UCSD-AML1 (cell line): ENCODE measurements at regions not wholly inside any gene's neighbourhood (a gene's known extent, or its start where the extent isn't known, plus 50 kb on each side); places are given as distances from the start of the nearest gene placed in this dataset.

Source experiments
- DNase-seq: peaks from one replicate; lab custom pipeline; 2025; ENCODE audit not compliant: unreplicated experiment; lab: John Stamatoyannopoulos, UW

GRCh38 chr6:21508753-21509152, 84.8 kb upstream of the SOX4 start:
- no peak for DNase-seq

- DNase-seq, result no peak
Measured at GRCh38 chr6:21511891-21512550, 81.5 kb upstream of the SOX4 start.

- DNase-seq, result no peak
Measured at GRCh38 chr6:21514288-21514687, 79.3 kb upstream of the SOX4 start.

- no peak for DNase-seq
Measured at GRCh38 chr6:21518317-21518716, 75.2 kb upstream of the SOX4 start.

GRCh38 chr6:21519642-21520041, 73.9 kb upstream of the SOX4 start:
- DNase-seq, result no peak

- DNase-seq, result no peak
Measured at GRCh38 chr6:21521276-21521675, 72.3 kb upstream of the SOX4 start.

- no peak for DNase-seq
Measured at GRCh38 chr6:21522143-21522747, 71.3 kb upstream of the SOX4 start.

GRCh38 chr6:21522797-21523456, 70.6 kb upstream of the SOX4 start:
- no peak for DNase-seq

- no peak for DNase-seq
Measured at GRCh38 chr6:21523652-21524051, 69.9 kb upstream of the SOX4 start.

GRCh38 chr6:21524201-21524600, 69.3 kb upstream of the SOX4 start:
- no peak for DNase-seq

GRCh38 chr6:21526974-21527373, 66.6 kb upstream of the SOX4 start:
- DNase-seq, result no peak

GRCh38 chr6:21527731-21528130, 65.8 kb upstream of the SOX4 start:
- DNase-seq, result no peak

- DNase-seq, result no peak
Measured at GRCh38 chr6:21529431-21529830, 64.1 kb upstream of the SOX4 start.

GRCh38 chr6:21531393-21531792, 62.2 kb upstream of the SOX4 start:
- DNase-seq, result no peak

GRCh38 chr6:21533678-21534077, 59.9 kb upstream of the SOX4 start:
- DNase-seq, result no peak

GRCh38 chr6:21536280-21536766, 57.2 kb upstream of the SOX4 start:
- no peak for DNase-seq

- no peak for DNase-seq
Measured at GRCh38 chr6:21537637-21538036, 55.9 kb upstream of the SOX4 start.

- DNase-seq, result no peak
Measured at GRCh38 chr6:21538186-21538798, 55.3 kb upstream of the SOX4 start.

GRCh38 chr6:21539621-21540100, 53.9 kb upstream of the SOX4 start:
- DNase-seq, result no peak
